IMR-90 (cell line): ENCODE measurements at regions not wholly inside any gene's neighbourhood (a gene's known extent, or its start where the extent isn't known, plus 50 kb on each side); places are given as distances from the start of the nearest gene placed in this dataset.

Source experiments
- ATAC-seq: fragments of 200-7000 bp; cut with Tn5 transposase; 2 replicates; pipeline ENCODE4 v1.9.1; 2020; ENCODE audit warnings: low read depth, mild to moderate bottlenecking, moderate library complexity
- BruUV-seq: library from RNA; stranded (reverse); fragments of 400-500 nt; replicated peaks from 2 replicates; lab custom pipeline; 2021; lab: Mats Ljungman, UMichigan
- CTCF ChIA-PET: fragments of 300-600 bp; formaldehyde crosslinking; extraction: SDS; loops from one replicate; lab custom pipeline; 2021; ENCODE audit warnings: antibody characterized with exemption; lab: Yijun Ruan, JAX
- POLR2A ChIA-PET: fragments of 300-600 bp; sonication (Branson Sonifier 250); formaldehyde crosslinking; loops from one replicate; lab custom pipeline; 2022; ENCODE audit warnings: antibody characterized with exemption; ENCODE audit not compliant: unreplicated experiment; lab: Charles Lee
- DNase-seq: peaks from one replicate; pipeline ENCODE4 v3.0.0; 2013
- H2AFZ ChIP-seq: replicated peaks from 2 replicates; pipeline ENCODE3; 2013; ENCODE audit warnings: low read length, mild to moderate bottlenecking; ENCODE audit not compliant: poor library complexity
- H2AK5ac ChIP-seq: 2 replicates; pipeline ENCODE4 v1.6.1; 2013; ENCODE audit warnings: low read depth, low read length, inconsistent platforms
- H2AK9ac ChIP-seq: replicated peaks from 2 replicates; pipeline ENCODE3; 2013; ENCODE audit warnings: mild to moderate bottlenecking, low read depth, low read length, moderate library complexity; ENCODE audit not compliant: poor library complexity
- H2BK120ac ChIP-seq: 2 replicates; pipeline ENCODE4 v1.6.1; 2013; ENCODE audit warnings: low read depth, low read length, inconsistent platforms
- H2BK15ac ChIP-seq: 3 replicates; pipeline ENCODE4 v1.6.1; 2013; ENCODE audit warnings: low read depth, low read length, inconsistent platforms
- H2BK20ac ChIP-seq: 2 replicates; pipeline ENCODE4 v1.6.1; 2013; ENCODE audit warnings: low read depth, mild to moderate bottlenecking, inconsistent platforms, low read length, moderate library complexity
- H2BK5ac ChIP-seq: 2 replicates; pipeline ENCODE4 v1.6.1; 2013; ENCODE audit warnings: mild to moderate bottlenecking, low read depth, low read length, inconsistent platforms; ENCODE audit not compliant: poor library complexity, severe bottlenecking
- H3K14ac ChIP-seq: replicated peaks from 2 replicates; pipeline ENCODE4 v1.6.1; 2013; ENCODE audit warnings: low read depth, low read length, inconsistent platforms
- H3K18ac ChIP-seq: 2 replicates; pipeline ENCODE4 v1.6.1; 2013; ENCODE audit warnings: low read depth, low read length, control low read depth
- H3K23ac ChIP-seq: 2 replicates; pipeline ENCODE4 v1.6.1; 2013; ENCODE audit warnings: low read depth, low read length, inconsistent platforms
- H3K27ac ChIP-seq: 2 replicates; pipeline ENCODE4 v1.5.1; 2013; ENCODE audit warnings: mild to moderate bottlenecking, control low read depth, low read length; ENCODE audit not compliant: insufficient read depth
- H3K27me3 ChIP-seq: 2 replicates; pipeline ENCODE4 v1.6.1; 2013; ENCODE audit warnings: low read length; ENCODE audit not compliant: control insufficient read depth, insufficient read depth
- H3K36me3 ChIP-seq: 2 replicates; pipeline ENCODE4 v1.6.1; 2013; ENCODE audit warnings: low read length, mixed read lengths; ENCODE audit not compliant: control insufficient read depth, insufficient read depth
- H3K4ac ChIP-seq: 2 replicates; pipeline ENCODE4 v1.6.1; 2013; ENCODE audit warnings: low read depth, low read length, inconsistent platforms
- H3K4me1 ChIP-seq: 2 replicates; pipeline ENCODE4 v1.6.1; 2013; ENCODE audit warnings: low read length, mixed read lengths; ENCODE audit not compliant: control insufficient read depth, insufficient read depth
- H3K4me2 ChIP-seq: 2 replicates; pipeline ENCODE4 v1.6.1; 2013; ENCODE audit warnings: low read depth, mild to moderate bottlenecking, control low read depth, low read length, moderate library complexity
- H3K4me3 ChIP-seq: 2 replicates; pipeline ENCODE4 v1.5.1; 2013; ENCODE audit warnings: low read depth, mild to moderate bottlenecking, control low read depth, low read length, moderate library complexity; ENCODE audit not compliant: insufficient read depth
- H3K56ac ChIP-seq: 2 replicates; pipeline ENCODE4 v1.6.1; 2013; ENCODE audit warnings: low read length, inconsistent platforms; ENCODE audit not compliant: insufficient read depth; ENCODE audit errors: extremely low read depth
- H3K79me1 ChIP-seq, 2 experiments: 2 replicates each; pipeline ENCODE4 v1.6.1; 2013; ENCODE audit warnings: low read length in 2 of 2, inconsistent platforms in 1 of 2, low read depth in 1 of 2
- H3K9ac ChIP-seq: 2 replicates; pipeline ENCODE4 v1.6.1; 2013; ENCODE audit warnings: low read depth, low read length, control low read depth
- H3K9me1 ChIP-seq: 2 replicates; pipeline ENCODE4 v1.6.1; 2013; ENCODE audit warnings: low read length, inconsistent platforms; ENCODE audit not compliant: insufficient read depth
- H3K9me3 ChIP-seq: 2 replicates; pipeline ENCODE4 v1.6.1; 2013; ENCODE audit warnings: low read length; ENCODE audit not compliant: control insufficient read depth, insufficient read depth
- H4K20me1 ChIP-seq: 2 replicates; pipeline ENCODE4 v1.6.1; 2013; ENCODE audit warnings: low read length, inconsistent platforms; ENCODE audit not compliant: insufficient read depth
- H4K5ac ChIP-seq: 2 replicates; pipeline ENCODE4 v1.6.1; 2013; ENCODE audit warnings: mild to moderate bottlenecking, low read depth, low read length, control low read depth
- H4K8ac ChIP-seq, 2 experiments: 2 replicates each; pipeline ENCODE4 v1.6.1; 2013; ENCODE audit warnings: low read depth in 2 of 2, low read length in 2 of 2, control low read depth in 1 of 2, inconsistent platforms in 1 of 2
- H4K91ac ChIP-seq: 2 replicates; pipeline ENCODE4 v1.6.1; 2013; ENCODE audit warnings: low read depth, low read length, inconsistent platforms; ENCODE audit not compliant: insufficient read depth
- BHLHE40 ChIP-seq: fragments of 150-350 bp; IDR thresholded peaks from 2 replicates; pipeline ENCODE4 v1.6.1; 2016; ENCODE audit warnings: mild to moderate bottlenecking, low read depth, low read length
- FOS ChIP-seq: fragments of 150-350 bp; IDR thresholded peaks from 2 replicates; pipeline ENCODE4 v1.6.1; 2016; ENCODE audit warnings: low read depth, low read length
- RAD21 ChIP-seq: IDR thresholded peaks from 2 replicates; pipeline ENCODE4 v1.6.1; 2012; ENCODE audit warnings: low read length, improper control_type of control experiment
- RCOR1 ChIP-seq: IDR thresholded peaks from 2 replicates; pipeline ENCODE4 v1.6.1; 2012; ENCODE audit warnings: mild to moderate bottlenecking, low read length, improper control_type of control experiment; ENCODE audit not compliant: insufficient replicate concordance
- RFX5 ChIP-seq: IDR thresholded peaks from 2 replicates; pipeline ENCODE4 v1.8.0; 2012; ENCODE audit warnings: low read depth, mild to moderate bottlenecking, low read length, moderate library complexity
- WGBS, 2 experiments: methylation state at CpG; one replicate each; pipeline versions ENCODE4 v1.1.5 to v1.1.7; 2013; ENCODE audit warnings: missing lambda C conversion rate in 2 of 2; ENCODE audit not compliant: insufficient read length in 1 of 2; ENCODE audit errors: extremely low coverage in 2 of 2; 5-methylcytosine and 5-hydroxymethylcytosine counted together
- dilution Hi-C: fragments of 300-500 bp; cut with HindIII; formaldehyde crosslinking; loops from one replicate; pipeline ENCODE4 v1.14.3; 2018; ENCODE audit warnings: low sequenced_read_pairs; ENCODE audit not compliant: unreplicated experiment
- in situ Hi-C: fragments of 300-500 bp; cut with MboI; formaldehyde crosslinking; loops from 3 replicates; pipeline ENCODE4 v1.14.3; 2019; ENCODE audit warnings: low sequenced_read_pairs, inconsistent platforms, mixed read lengths
- intact Hi-C: fragments of 100-400 bp; cut with micrococcal nuclease; formaldehyde crosslinking; loops from 2 replicates; pipeline ENCODE4 v1.10.0; 2022
- TF ChIP-seq, protein P1 (sequence below): fragments of 150-350 bp; IDR thresholded peaks from 2 replicates; pipeline ENCODE4 v1.6.1; 2017; ENCODE audit warnings: mild to moderate bottlenecking, antibody characterized with exemption, low read length, low read depth

DNA sequence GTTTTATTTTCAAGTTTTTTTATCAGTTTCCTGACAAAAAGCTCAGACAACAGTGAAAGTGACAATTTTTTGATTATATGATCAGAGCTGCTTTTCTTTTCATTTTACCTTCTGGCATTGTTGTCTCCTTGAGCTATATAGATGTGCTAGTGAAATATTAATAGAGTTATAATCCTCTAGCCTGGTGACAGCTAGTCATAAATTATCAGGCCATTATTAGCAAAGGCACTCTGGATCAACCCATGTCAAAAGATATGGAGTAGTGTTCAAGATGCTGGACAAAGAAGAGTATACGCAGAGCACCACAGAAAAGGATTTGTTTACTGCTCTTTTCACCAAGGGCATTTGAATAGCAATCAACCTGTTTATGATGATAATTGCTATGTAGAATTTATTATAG lies 1230.1 kb downstream of the HACE1 start:
- Histone ChIP-seq H3K4ac (no peak overlapping the region), H3K23ac (no peak overlapping the region), H2AK9ac (no peak overlapping the region), H2BK15ac (no peak overlapping the region), H2BK20ac (no peak overlapping the region), H4K20me1 (no peaks in the 10 kb centered on the region), H2BK120ac (no peak overlapping the region), H3K9me3 (peaks cover 2% of the 10 kb centered on the region; the same call in 1 of the 2 replicates), H3K18ac (no peak overlapping the region), H3K9me1 (no peaks in the 10 kb centered on the region), H4K8ac (no peak overlapping the region), H2AK5ac (no peak overlapping the region), H2BK5ac (no peak overlapping the region), H3K36me3 (no peaks in the 10 kb centered on the region), H3K4me3 (no peak overlapping the region), H4K91ac (no peak overlapping the region), H2AFZ (no peak overlapping the region), H3K9ac (no peak overlapping the region), H3K14ac (no peak overlapping the region), H3K79me1 (no peaks in the 10 kb centered on the region), H4K5ac (no peak overlapping the region), H3K56ac (no peak overlapping the region), H3K27ac (no peak overlapping the region), H3K4me2 (no peak overlapping the region), H3K4me1 (no peaks in the 10 kb centered on the region), H3K27me3 (no peaks in the 10 kb centered on the region)
- POLR2A ChIA-PET, result interaction anchor here (0.6 kb wide), 1 partner anchor 33 kb away, joined by 3 read pairs; no protein-coding TSS in a partner anchor
- dilution Hi-C loops, result no loop called here
- WGBS, 2 experiments, result no CpG with 5 or more reads among the region's 1 CpG
- in situ Hi-C loops, result no loop called here
- no TSS peak for BruUV-seq
- DNase-seq (no peak), ATAC-seq (no peak)
- TF ChIP-seq RAD21, result no peak
- TF ChIP-seq BHLHE40, result no peak
- TF ChIP-seq FOS, result no peak
- TF ChIP-seq RCOR1, result no peak
- no peak for TF ChIP-seq RFX5
- TF ChIP-seq, protein P1, sequence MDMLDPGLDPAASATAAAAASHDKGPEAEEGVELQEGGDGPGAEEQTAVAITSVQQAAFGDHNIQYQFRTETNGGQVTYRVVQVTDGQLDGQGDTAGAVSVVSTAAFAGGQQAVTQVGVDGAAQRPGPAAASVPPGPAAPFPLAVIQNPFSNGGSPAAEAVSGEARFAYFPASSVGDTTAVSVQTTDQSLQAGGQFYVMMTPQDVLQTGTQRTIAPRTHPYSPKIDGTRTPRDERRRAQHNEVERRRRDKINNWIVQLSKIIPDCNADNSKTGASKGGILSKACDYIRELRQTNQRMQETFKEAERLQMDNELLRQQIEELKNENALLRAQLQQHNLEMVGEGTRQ, result no peak
- CTCF ChIA-PET, result interaction anchor here (1.2 kb wide), 1 partner anchor 20 kb away, joined by 4 read pairs; no protein-coding TSS in a partner anchor
- intact Hi-C loops, result no loop called here
